ENCODE measurements at regions not wholly inside any gene's neighbourhood (a gene's known extent, or its start where the extent isn't known, plus 50 kb on each side); places are given as distances from the start of the nearest gene placed in this dataset.

DNA sequence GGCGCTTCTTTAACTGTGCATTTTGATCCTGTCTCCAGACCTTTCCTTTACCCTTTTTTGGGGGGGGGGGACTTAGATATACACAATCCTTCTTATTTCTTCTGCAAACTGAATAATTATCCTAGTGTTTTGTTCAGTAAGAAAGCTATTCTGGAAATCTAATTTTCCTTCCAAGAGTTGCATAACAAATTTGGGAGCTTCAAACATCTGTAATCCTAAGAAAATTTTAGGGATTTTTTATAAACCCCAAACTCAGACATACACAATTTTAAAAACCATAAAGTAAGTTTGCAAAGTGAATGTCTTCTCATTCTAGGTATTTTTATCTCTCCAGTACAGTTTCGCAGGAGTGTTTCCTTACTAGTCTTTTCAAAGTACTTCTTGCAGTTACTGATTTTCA is 182.7 kb upstream of the E2F7 start:
- TF ChIP-seq, protein P1, sequence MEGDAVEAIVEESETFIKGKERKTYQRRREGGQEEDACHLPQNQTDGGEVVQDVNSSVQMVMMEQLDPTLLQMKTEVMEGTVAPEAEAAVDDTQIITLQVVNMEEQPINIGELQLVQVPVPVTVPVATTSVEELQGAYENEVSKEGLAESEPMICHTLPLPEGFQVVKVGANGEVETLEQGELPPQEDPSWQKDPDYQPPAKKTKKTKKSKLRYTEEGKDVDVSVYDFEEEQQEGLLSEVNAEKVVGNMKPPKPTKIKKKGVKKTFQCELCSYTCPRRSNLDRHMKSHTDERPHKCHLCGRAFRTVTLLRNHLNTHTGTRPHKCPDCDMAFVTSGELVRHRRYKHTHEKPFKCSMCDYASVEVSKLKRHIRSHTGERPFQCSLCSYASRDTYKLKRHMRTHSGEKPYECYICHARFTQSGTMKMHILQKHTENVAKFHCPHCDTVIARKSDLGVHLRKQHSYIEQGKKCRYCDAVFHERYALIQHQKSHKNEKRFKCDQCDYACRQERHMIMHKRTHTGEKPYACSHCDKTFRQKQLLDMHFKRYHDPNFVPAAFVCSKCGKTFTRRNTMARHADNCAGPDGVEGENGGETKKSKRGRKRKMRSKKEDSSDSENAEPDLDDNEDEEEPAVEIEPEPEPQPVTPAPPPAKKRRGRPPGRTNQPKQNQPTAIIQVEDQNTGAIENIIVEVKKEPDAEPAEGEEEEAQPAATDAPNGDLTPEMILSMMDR (conservative IDR thresholded peaks at IDR 0.05), result no peak
- TF ChIP-seq EZH2 (IDR thresholded peaks at IDR 0.05; ENCODE audit: low read depth), result no peak
